IMR-90 (cell line): ENCODE measurements at regions not wholly inside any gene's neighbourhood (a gene's known extent, or its start where the extent isn't known, plus 50 kb on each side); places are given as distances from the start of the nearest gene placed in this dataset.

Source experiments
- ATAC-seq: fragments of 200-7000 bp; cut with Tn5 transposase; 2 replicates; pipeline ENCODE4 v1.9.1; 2020; ENCODE audit warnings: low read depth, mild to moderate bottlenecking, moderate library complexity
- BruUV-seq: library from RNA; stranded (reverse); fragments of 400-500 nt; replicated peaks from 2 replicates; lab custom pipeline; 2021; lab: Mats Ljungman, UMichigan
- CTCF ChIA-PET: fragments of 300-600 bp; formaldehyde crosslinking; extraction: SDS; loops from one replicate; lab custom pipeline; 2021; ENCODE audit warnings: antibody characterized with exemption; lab: Yijun Ruan, JAX
- POLR2A ChIA-PET: fragments of 300-600 bp; sonication (Branson Sonifier 250); formaldehyde crosslinking; loops from one replicate; lab custom pipeline; 2022; ENCODE audit warnings: antibody characterized with exemption; ENCODE audit not compliant: unreplicated experiment; lab: Charles Lee
- DNase-seq: peaks from one replicate; pipeline ENCODE4 v3.0.0; 2013
- H2AFZ ChIP-seq: replicated peaks from 2 replicates; pipeline ENCODE3; 2013; ENCODE audit warnings: low read length, mild to moderate bottlenecking; ENCODE audit not compliant: poor library complexity
- H2AK5ac ChIP-seq: 2 replicates; pipeline ENCODE4 v1.6.1; 2013; ENCODE audit warnings: low read depth, low read length, inconsistent platforms
- H2AK9ac ChIP-seq: replicated peaks from 2 replicates; pipeline ENCODE3; 2013; ENCODE audit warnings: mild to moderate bottlenecking, low read depth, low read length, moderate library complexity; ENCODE audit not compliant: poor library complexity
- H2BK120ac ChIP-seq: 2 replicates; pipeline ENCODE4 v1.6.1; 2013; ENCODE audit warnings: low read depth, low read length, inconsistent platforms
- H2BK15ac ChIP-seq: 3 replicates; pipeline ENCODE4 v1.6.1; 2013; ENCODE audit warnings: low read depth, low read length, inconsistent platforms
- H2BK20ac ChIP-seq: 2 replicates; pipeline ENCODE4 v1.6.1; 2013; ENCODE audit warnings: low read depth, mild to moderate bottlenecking, inconsistent platforms, low read length, moderate library complexity
- H2BK5ac ChIP-seq: 2 replicates; pipeline ENCODE4 v1.6.1; 2013; ENCODE audit warnings: mild to moderate bottlenecking, low read depth, low read length, inconsistent platforms; ENCODE audit not compliant: poor library complexity, severe bottlenecking
- H3K14ac ChIP-seq: replicated peaks from 2 replicates; pipeline ENCODE4 v1.6.1; 2013; ENCODE audit warnings: low read depth, low read length, inconsistent platforms
- H3K18ac ChIP-seq: 2 replicates; pipeline ENCODE4 v1.6.1; 2013; ENCODE audit warnings: low read depth, low read length, control low read depth
- H3K23ac ChIP-seq: 2 replicates; pipeline ENCODE4 v1.6.1; 2013; ENCODE audit warnings: low read depth, low read length, inconsistent platforms
- H3K27ac ChIP-seq: 2 replicates; pipeline ENCODE4 v1.5.1; 2013; ENCODE audit warnings: mild to moderate bottlenecking, control low read depth, low read length; ENCODE audit not compliant: insufficient read depth
- H3K27me3 ChIP-seq: 2 replicates; pipeline ENCODE4 v1.6.1; 2013; ENCODE audit warnings: low read length; ENCODE audit not compliant: control insufficient read depth, insufficient read depth
- H3K36me3 ChIP-seq: 2 replicates; pipeline ENCODE4 v1.6.1; 2013; ENCODE audit warnings: low read length, mixed read lengths; ENCODE audit not compliant: control insufficient read depth, insufficient read depth
- H3K4ac ChIP-seq: 2 replicates; pipeline ENCODE4 v1.6.1; 2013; ENCODE audit warnings: low read depth, low read length, inconsistent platforms
- H3K4me1 ChIP-seq: 2 replicates; pipeline ENCODE4 v1.6.1; 2013; ENCODE audit warnings: low read length, mixed read lengths; ENCODE audit not compliant: control insufficient read depth, insufficient read depth
- H3K4me2 ChIP-seq: 2 replicates; pipeline ENCODE4 v1.6.1; 2013; ENCODE audit warnings: low read depth, mild to moderate bottlenecking, control low read depth, low read length, moderate library complexity
- H3K4me3 ChIP-seq: 2 replicates; pipeline ENCODE4 v1.5.1; 2013; ENCODE audit warnings: low read depth, mild to moderate bottlenecking, control low read depth, low read length, moderate library complexity; ENCODE audit not compliant: insufficient read depth
- H3K56ac ChIP-seq: 2 replicates; pipeline ENCODE4 v1.6.1; 2013; ENCODE audit warnings: low read length, inconsistent platforms; ENCODE audit not compliant: insufficient read depth; ENCODE audit errors: extremely low read depth
- H3K79me1 ChIP-seq, 2 experiments: 2 replicates each; pipeline ENCODE4 v1.6.1; 2013; ENCODE audit warnings: low read length in 2 of 2, inconsistent platforms in 1 of 2, low read depth in 1 of 2
- H3K9ac ChIP-seq: 2 replicates; pipeline ENCODE4 v1.6.1; 2013; ENCODE audit warnings: low read depth, low read length, control low read depth
- H3K9me1 ChIP-seq: 2 replicates; pipeline ENCODE4 v1.6.1; 2013; ENCODE audit warnings: low read length, inconsistent platforms; ENCODE audit not compliant: insufficient read depth
- H3K9me3 ChIP-seq: 2 replicates; pipeline ENCODE4 v1.6.1; 2013; ENCODE audit warnings: low read length; ENCODE audit not compliant: control insufficient read depth, insufficient read depth
- H4K20me1 ChIP-seq: 2 replicates; pipeline ENCODE4 v1.6.1; 2013; ENCODE audit warnings: low read length, inconsistent platforms; ENCODE audit not compliant: insufficient read depth
- H4K5ac ChIP-seq: 2 replicates; pipeline ENCODE4 v1.6.1; 2013; ENCODE audit warnings: mild to moderate bottlenecking, low read depth, low read length, control low read depth
- H4K8ac ChIP-seq, 2 experiments: 2 replicates each; pipeline ENCODE4 v1.6.1; 2013; ENCODE audit warnings: low read depth in 2 of 2, low read length in 2 of 2, control low read depth in 1 of 2, inconsistent platforms in 1 of 2
- H4K91ac ChIP-seq: 2 replicates; pipeline ENCODE4 v1.6.1; 2013; ENCODE audit warnings: low read depth, low read length, inconsistent platforms; ENCODE audit not compliant: insufficient read depth
- BHLHE40 ChIP-seq: fragments of 150-350 bp; IDR thresholded peaks from 2 replicates; pipeline ENCODE4 v1.6.1; 2016; ENCODE audit warnings: mild to moderate bottlenecking, low read depth, low read length
- CEBPB ChIP-seq: IDR thresholded peaks from 2 replicates; pipeline ENCODE4 v1.6.1; 2012; ENCODE audit warnings: low read depth, low read length, improper control_type of control experiment
- CHD1 ChIP-seq: IDR thresholded peaks from 2 replicates; pipeline ENCODE4 v1.6.1; 2012; ENCODE audit warnings: low read depth, low read length, improper control_type of control experiment
- FOS ChIP-seq: fragments of 150-350 bp; IDR thresholded peaks from 2 replicates; pipeline ENCODE4 v1.6.1; 2016; ENCODE audit warnings: low read depth, low read length
- MAFK ChIP-seq: IDR thresholded peaks from 2 replicates; pipeline ENCODE4 v1.6.1; 2012; ENCODE audit warnings: low read depth, low read length, improper control_type of control experiment
- MAZ ChIP-seq: IDR thresholded peaks from 2 replicates; pipeline ENCODE4 v1.6.1; 2012; ENCODE audit warnings: low read depth, mild to moderate bottlenecking, low read length, improper control_type of control experiment, moderate library complexity, borderline replicate concordance
- MXI1 ChIP-seq: IDR thresholded peaks from 2 replicates; pipeline ENCODE4 v1.6.1; 2012; ENCODE audit warnings: low read depth, mild to moderate bottlenecking, low read length, moderate library complexity, borderline replicate concordance
- NFE2L2 ChIP-seq: fragments of 150-350 bp; IDR thresholded peaks from 2 replicates; pipeline ENCODE4 v1.6.1; 2016; ENCODE audit warnings: low read depth, mild to moderate bottlenecking, low read length
- POLR2A ChIP-seq: IDR thresholded peaks from 2 replicates; pipeline ENCODE4 v1.6.1; 2012; ENCODE audit warnings: mild to moderate bottlenecking, low read depth, low read length
- RAD21 ChIP-seq: IDR thresholded peaks from 2 replicates; pipeline ENCODE4 v1.6.1; 2012; ENCODE audit warnings: low read length, improper control_type of control experiment
- RCOR1 ChIP-seq: IDR thresholded peaks from 2 replicates; pipeline ENCODE4 v1.6.1; 2012; ENCODE audit warnings: mild to moderate bottlenecking, low read length, improper control_type of control experiment; ENCODE audit not compliant: insufficient replicate concordance
- USF2 ChIP-seq: fragments of 150-350 bp; IDR thresholded peaks from 2 replicates; pipeline ENCODE4 v1.6.1; 2017; ENCODE audit warnings: mild to moderate bottlenecking, antibody characterized with exemption, low read length, low read depth
- WGBS, 2 experiments: methylation state at CpG; one replicate each; pipeline versions ENCODE4 v1.1.5 to v1.1.7; 2013; ENCODE audit warnings: missing lambda C conversion rate in 2 of 2; ENCODE audit not compliant: insufficient read length in 1 of 2; ENCODE audit errors: extremely low coverage in 2 of 2; 5-methylcytosine and 5-hydroxymethylcytosine counted together
- dilution Hi-C: fragments of 300-500 bp; cut with HindIII; formaldehyde crosslinking; loops from one replicate; pipeline ENCODE4 v1.14.3; 2018; ENCODE audit warnings: low sequenced_read_pairs; ENCODE audit not compliant: unreplicated experiment
- in situ Hi-C: fragments of 300-500 bp; cut with MboI; formaldehyde crosslinking; loops from 3 replicates; pipeline ENCODE4 v1.14.3; 2019; ENCODE audit warnings: low sequenced_read_pairs, inconsistent platforms, mixed read lengths
- intact Hi-C: fragments of 100-400 bp; cut with micrococcal nuclease; formaldehyde crosslinking; loops from 2 replicates; pipeline ENCODE4 v1.10.0; 2022

GRCh38 chr9:120265791-120266190, 314.2 kb downstream of the CDK5RAP2 start:
- H3K4me1 ChIP-seq, result no peaks in the 10 kb centered on the region

More at GRCh38 chr9:120265791-120266190, 314.2 kb downstream of the CDK5RAP2 start:
- Histone ChIP-seq H3K23ac (no peak overlapping the region), H2BK15ac (no peak overlapping the region), H3K36me3 (no peaks in the 10 kb centered on the region), H4K8ac (no peak overlapping the region), H3K18ac (no peak overlapping the region), H3K27me3 (no peaks in the 10 kb centered on the region), H3K9me3 (no peaks in the 10 kb centered on the region), H2BK20ac (no peak overlapping the region), H3K27ac (no peak overlapping the region), H2BK5ac (no peak overlapping the region), H3K9ac (no peak overlapping the region), H3K4me3 (no peak overlapping the region), H2BK120ac (no peak overlapping the region), H3K56ac (no peak overlapping the region), H2AK5ac (no peak overlapping the region), H3K4ac (no peak overlapping the region), H3K79me1 (no peaks in the 10 kb centered on the region), H3K9me1 (no peaks in the 10 kb centered on the region), H4K20me1 (no peaks in the 10 kb centered on the region), H4K5ac (no peak overlapping the region), H2AFZ (no peak overlapping the region), H3K14ac (no peak overlapping the region), H2AK9ac (no peak overlapping the region), H3K4me2 (no peak overlapping the region), H4K91ac (no peak overlapping the region)
- POLR2A ChIA-PET, result no interaction called here
- ATAC-seq (no peak), DNase-seq (no peak)
- in situ Hi-C loops (no loop called here), intact Hi-C loops (no loop called here), dilution Hi-C loops (no loop called here)
- CTCF ChIA-PET, result no interaction called here
- BruUV-seq, result no TSS peak
- 69% methylated on average over 3 of the region's 6 CpGs; no CpG with 5 or more reads in 1 of the 2 experiments for WGBS, 2 experiments
- TF ChIP-seq RAD21 (no peak), MXI1 (no peak), NFE2L2 (no peak), MAZ (no peak), CEBPB (no peak), MAFK (no peak), POLR2A (no peak), RCOR1 (no peak), CHD1 (no peak), BHLHE40 (no peak), USF2 (no peak), FOS (no peak)
